GM13976 (cell line): ENCODE measurements at regions not wholly inside any gene's neighbourhood (a gene's known extent, or its start where the extent isn't known, plus 50 kb on each side); places are given as distances from the start of the nearest gene placed in this dataset.

ENCODE experiments used
- DNase-seq: peaks from one replicate; pipeline ENCODE4 v3.0.0; 2012; ENCODE audit warnings: low spot score
- CTCF ChIP-seq: IDR thresholded peaks from 2 replicates; pipeline ENCODE4 v1.5.1; 2012; ENCODE audit warnings: borderline replicate concordance, mild to moderate bottlenecking; ENCODE audit not compliant: insufficient read depth; ENCODE audit errors: extremely low read depth, missing control alignments, control extremely low read depth
- in situ Hi-C: fragments of 300-500 bp; cut with MboI; formaldehyde crosslinking; loops from one replicate; pipeline ENCODE4 v1.12.0; 2022; ENCODE audit warnings: low sequenced_read_pairs, mixed read lengths, inconsistent platforms; ENCODE audit not compliant: unreplicated experiment

GRCh38 chr7:52323202-52323746 lies 712.2 kb upstream of the POM121L12 start:
- TF ChIP-seq CTCF, result no peak
- DNase-seq, result no peak
- in situ Hi-C loops, result no loop called here

DNA sequence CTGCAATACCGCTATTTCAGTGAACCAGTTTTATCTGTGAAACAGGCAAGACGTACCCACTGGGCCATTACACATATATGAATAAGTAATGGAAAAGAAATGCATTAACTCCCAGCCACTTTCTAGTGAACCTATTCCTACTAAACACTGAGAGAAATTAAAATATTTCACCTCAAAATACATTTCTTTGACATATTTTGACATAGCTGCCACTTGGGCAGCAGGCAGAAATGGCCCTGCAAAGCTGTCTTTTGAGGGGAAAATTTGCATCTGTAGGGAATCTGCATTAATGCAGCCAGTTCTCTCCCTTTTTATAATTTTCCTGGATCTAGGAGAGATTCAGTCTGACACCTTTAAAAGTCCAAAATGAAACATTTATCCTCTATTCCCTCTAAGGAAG lies 714.8 kb upstream of the POM121L12 start:
- no peak for TF ChIP-seq CTCF
- in situ Hi-C loops, result no loop called here
- DNase-seq, result no peak

DNA sequence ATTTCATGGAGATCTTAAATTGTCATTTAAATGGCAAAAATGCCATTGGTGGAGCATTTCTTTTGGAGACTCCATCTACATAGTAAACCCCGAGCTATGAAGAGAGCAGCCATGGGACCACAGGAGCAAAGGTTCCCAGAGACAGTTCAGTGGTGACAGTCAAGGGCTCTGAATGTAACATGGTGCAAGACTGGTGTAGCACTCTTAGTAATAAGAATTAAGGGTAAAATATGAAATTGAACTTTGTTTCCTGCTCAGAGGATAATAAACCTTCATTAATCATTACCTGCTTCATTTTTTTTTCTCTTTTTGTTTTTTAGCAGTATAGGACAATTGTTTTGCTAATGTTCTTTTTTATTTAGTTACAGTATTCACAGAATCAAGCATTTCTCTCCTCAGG lies 717.5 kb upstream of the POM121L12 start:
- in situ Hi-C loops, result no loop called here
- no peak for TF ChIP-seq CTCF
- DNase-seq, result no peak

GRCh38 chr7:52311886-52312285 lies 723.5 kb upstream of the POM121L12 start:
- DNase-seq, result no peak
- no peak for TF ChIP-seq CTCF
- in situ Hi-C loops, result no loop called here

GRCh38 chr7:52309631-52310030 lies 725.8 kb upstream of the POM121L12 start:
- in situ Hi-C loops, result no loop called here
- no peak for DNase-seq

DNA sequence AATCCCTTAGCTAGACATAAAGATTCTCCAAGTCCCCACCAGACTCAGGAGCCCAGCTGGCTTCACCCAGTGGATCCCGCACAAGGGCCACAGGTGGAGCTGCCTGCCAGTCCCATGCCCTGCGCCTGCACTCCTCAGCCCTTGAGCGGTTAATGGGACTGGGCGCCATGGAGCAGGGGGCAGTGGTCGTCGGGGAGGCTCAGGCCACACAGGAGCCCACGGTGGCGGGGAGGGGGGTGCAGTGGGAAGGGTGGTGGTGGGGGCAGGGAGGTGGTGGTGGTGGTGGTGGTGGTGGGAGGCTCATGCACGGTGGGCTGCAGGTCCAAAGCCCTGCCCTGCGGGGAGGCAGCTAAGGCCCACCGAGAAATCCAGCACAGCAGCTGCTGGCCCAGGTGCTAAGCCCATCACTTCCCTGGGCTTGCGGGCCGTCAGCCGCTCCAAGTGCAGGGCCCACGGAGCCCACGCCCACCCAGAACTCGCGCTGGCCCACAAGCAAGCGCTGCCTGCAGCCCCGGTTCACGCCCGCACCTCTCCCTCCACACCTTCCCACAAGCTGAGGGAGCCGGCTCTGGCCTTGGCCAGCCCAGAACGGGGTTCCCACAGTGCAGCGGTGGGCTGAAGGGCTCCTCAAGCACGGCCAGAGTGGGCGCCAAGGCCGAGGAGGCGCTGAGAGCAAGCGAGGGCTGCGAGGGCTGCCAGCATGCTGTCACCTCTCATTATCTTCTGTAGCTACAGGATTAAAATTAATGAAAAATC lies 732.5 kb upstream of the POM121L12 start:
- in situ Hi-C loops, result no loop called here
- TF ChIP-seq CTCF, result no peak
- DNase-seq, result no peak

More at GRCh38 chr7:52309631-52310030, 725.8 kb upstream of the POM121L12 start:
- no peak for TF ChIP-seq CTCF
